Mucosa of gallbladder (tissue), 1 donor: ENCODE measurements at regions not wholly inside any gene's neighbourhood (a gene's known extent, or its start where the extent isn't known, plus 50 kb on each side); places are given as distances from the start of the nearest gene placed in this dataset.
A peak's percentile ranks its signal among the peaks of the same experiment; 100 is the strongest.
"Not testable (repeated sequence)": the region's sequence is repeated elsewhere in the genome, so short reads cannot be mapped to it uniquely, and the experiment has no call there.

Experiments used
- DNase-seq: peaks from one replicate; pipeline ENCODE4 v3.0.0-alpha.2; 2020; ENCODE audit warnings: low spot score
- donor health status: DM: no; HTN: no; CAD: no.

DNA sequence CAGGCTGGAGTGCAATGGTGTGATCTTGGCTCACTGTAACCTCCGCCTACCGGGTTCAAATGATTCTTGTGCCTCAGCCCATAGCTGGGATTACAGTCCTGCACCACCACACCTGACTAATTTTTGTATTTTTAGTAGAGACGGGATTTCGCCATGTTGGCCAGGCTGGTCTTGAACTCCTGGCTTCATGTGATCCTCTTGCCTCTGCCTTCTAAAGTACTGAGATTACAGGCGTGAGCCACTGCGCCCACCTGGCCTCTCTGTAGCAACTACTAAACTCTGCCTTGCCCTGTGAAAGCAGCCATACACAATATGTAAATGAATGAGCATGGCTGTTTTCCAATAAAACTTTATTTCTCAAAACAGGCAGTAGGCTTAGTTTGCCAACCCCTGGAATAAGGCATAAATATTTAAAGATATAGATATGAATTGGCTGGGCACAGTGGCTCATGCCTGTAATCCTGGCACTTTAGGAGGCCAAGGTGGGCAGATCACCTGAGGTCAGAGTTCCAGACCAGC, 127.9 kb upstream of the ZNF217 start:
- not testable (repeated sequence) for DNase-seq

DNA sequence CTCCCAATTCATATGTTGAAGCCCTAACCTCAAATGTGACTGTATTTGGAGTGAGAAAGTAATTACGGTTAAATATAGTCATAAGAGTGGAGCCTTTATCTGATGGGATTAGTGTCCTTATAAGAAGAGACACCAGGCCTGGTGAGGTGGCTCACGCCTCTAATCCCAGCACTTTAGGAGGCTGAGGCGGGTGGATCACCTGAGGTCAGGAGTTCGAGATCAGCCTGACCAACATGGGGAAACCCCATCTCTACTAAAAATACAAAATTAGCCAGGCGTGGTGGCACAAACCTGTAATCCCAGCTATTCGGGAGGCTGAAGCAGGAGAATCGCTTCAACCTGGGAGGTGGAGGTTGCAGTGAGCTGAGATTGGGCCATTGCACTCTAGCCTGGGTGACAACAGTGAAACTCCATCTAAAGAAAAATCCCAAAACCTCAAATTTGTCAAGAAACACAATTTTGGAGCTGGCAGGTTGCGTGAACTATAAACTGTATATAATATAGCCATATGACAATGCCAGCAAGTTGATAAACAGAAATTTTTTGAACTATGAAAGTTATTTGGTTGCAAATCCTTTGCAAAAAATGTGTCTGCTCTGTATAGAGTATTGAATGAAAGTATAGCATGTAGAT, 125.6 kb upstream of the ZNF217 start:
- not testable (repeated sequence) for DNase-seq

DNA sequence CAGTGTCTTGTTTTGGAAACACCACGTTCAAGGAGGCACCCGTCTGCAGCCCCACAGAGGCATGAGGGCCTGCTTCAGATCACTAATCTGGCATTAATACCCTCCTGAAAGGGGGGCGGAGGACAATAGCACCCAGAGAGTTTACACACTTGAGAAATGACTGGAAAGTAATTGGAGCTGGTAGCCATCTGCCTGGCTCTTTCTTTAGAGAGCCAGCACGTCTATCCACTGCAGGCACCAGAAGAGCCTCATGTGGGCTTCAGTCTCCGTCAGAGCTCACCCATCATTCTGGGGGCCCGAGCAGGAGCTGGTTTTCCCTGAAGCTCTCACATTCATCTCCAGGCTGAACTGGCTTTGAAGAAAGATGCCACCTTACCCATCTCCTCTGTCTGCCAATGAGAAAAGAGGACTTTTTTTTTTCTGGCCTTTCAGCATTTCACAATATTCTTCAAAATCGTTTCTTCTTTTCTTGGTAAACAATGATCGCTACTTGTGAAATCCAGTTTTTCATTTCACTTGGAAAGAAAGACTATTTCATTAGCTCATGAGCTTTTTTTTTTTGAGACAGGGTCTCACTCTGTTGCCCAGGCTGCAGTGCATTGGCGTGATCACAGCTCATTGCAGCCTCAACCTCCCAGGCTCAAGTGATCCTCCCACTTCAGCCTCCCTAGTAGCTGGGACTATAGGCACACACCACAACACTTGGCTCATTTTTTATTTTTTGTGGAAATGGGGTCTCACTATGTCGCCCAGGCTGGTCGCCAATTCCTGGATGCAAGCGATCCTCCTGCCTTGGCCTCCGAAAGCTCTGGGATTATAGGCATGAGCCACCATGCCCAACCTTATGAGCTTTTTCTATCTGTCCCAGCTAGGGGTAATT, 124.7 kb upstream of the ZNF217 start:
- DNase-seq = no peak

DNA sequence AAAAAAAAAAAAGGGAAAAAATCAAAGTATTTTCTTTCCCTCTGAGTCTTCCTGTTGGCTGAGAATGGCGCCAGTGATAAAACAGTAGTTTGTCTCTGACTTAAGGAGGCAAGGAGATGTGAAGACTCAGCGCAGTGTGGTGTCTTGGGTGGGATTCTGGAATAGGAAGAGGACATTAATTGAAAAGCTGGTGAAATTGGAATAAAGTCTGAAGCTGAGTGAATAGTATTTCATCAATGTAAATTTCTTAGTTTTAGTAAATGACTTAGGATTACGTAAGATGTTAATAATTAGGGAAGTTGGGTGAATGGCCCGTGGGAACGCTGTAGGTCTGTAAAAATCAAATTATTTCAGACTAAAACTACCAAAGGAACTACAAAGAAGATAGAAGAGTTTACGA, 122.8 kb upstream of the ZNF217 start:
- no peak for DNase-seq

DNA sequence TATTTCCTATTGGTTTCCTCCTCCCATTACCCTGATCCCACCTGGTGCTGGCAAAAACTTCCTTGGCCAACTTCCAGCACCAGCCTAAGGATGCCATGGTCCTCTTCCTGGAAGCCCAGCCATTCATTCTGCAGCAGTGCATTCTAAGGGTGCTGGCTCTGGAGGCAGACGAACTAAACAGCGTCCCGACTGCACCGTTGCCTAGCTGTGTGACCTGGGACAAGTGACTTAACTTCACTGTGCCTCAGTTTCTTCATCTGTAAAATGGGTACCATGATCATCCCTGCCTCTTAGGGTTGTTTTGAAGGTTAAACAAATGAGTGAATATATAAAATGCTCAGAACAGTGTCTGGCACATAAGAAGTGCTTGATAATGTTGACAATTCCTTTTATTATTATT, 120.9 kb upstream of the ZNF217 start:
- DNase-seq = no peak

DNA sequence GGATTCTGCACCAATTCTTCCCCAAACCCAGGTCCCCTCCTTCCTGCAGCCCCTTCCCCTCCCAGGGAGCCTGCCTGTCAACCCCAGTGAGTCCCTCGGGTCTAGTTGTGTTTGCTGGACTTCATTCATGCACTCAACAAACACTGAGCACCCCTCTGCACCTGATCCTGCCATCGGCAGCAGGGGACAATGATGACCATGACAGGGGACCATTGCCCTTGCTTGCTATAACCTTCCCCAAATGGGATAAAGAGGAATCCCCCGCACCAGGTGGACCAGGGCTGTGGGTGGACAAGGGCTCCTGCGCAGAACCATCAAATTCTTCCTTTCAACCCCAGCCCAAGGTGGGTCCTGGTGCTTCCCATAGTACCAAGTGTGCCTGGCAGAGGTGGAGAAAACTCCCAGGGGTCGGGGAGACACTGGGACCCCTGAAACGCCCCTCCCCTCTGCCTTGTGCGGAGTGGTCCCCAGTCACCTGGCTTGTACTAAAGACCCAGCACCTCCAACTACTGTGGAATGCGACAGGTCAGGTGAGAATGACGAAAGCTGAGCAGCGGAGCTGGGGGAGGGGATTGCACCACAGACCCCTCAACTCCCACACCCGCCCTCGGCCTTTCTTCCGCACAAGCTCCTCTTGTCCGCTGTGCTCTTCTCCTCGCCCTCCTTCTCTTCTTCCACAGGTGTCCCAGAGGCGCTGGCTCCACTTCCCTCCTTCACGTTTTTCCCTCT, 119.9 kb upstream of the ZNF217 start:
- DNase-seq = no peak

DNA sequence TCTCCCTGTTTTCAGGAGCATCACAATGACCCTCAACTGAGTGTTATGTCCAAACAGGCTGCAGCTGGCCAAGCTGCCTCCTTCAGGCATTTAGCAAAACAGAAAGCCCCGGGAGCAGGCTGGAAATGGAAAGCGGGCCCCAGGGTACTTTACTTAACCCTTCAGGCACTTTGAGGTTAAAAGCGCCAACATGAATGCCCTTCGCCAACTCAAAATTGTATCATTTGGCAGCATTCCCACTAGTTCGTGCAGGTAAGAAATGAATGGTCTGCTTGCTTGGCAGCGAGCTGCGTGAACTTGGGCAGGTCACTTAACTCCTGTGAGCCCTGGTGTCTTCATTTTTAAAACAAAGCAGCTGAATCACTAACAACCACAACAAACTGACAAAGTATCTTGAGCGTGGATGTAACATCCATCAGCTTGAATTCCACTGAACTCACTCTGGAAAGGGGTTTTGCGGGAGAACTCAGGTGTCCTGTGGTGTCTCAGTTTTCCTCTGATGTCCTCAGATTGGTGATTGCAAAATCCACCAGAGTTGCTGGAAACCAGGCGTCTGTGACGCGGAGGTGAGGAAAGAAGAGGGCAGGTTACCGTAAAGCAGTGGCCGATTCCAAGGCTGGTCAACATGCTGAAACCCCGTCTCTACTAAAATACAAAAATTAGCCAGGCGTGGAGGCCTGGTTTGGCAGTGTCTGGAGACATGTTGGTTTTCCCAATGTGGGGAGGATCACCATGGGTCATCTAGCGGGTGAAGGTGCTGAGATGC, 118.8 kb upstream of the ZNF217 start:
- DNase-seq = no peak

DNA sequence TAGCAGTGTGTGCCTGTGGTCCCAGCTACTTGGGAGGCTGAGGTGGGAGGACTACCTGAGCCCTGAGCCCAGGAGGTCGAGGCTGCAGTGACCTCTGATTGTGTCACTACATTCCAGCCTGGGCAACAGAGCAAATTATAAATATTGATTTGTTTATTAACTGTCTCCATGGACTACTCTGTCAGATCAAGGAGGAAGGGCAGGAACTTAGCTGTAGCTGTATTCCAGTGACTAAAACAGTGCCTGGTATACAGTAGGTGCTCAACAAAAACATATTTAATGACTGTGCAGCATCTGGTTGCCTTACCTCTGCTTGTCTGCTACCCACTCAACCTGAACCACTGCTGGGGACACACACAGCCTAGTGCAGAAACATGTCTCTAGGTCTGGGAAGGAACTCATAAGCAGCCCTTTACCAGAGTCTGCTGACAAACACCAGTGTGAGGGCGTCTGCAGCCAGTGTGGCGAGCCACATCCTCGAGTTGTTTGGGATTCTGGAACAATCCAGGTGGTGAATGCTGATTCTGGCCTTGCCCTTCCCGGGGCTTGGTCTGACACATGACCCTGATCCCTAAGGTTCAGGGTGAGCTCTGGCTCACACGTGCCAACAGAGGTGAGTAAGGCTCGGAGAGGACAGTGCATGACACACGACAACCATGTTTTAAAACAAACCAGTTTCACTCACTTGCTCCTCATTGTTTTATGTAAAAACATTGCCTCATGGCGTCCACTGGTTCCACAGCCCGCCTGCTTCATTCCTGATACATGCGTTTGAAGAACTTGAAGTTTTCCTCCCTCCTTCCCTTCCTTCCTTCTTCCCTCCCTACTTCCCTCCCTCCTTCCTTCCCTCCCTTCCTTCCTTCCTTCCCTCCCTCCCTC, 117.9 kb upstream of the ZNF217 start:
- peak; percentile 23 for DNase-seq

DNA sequence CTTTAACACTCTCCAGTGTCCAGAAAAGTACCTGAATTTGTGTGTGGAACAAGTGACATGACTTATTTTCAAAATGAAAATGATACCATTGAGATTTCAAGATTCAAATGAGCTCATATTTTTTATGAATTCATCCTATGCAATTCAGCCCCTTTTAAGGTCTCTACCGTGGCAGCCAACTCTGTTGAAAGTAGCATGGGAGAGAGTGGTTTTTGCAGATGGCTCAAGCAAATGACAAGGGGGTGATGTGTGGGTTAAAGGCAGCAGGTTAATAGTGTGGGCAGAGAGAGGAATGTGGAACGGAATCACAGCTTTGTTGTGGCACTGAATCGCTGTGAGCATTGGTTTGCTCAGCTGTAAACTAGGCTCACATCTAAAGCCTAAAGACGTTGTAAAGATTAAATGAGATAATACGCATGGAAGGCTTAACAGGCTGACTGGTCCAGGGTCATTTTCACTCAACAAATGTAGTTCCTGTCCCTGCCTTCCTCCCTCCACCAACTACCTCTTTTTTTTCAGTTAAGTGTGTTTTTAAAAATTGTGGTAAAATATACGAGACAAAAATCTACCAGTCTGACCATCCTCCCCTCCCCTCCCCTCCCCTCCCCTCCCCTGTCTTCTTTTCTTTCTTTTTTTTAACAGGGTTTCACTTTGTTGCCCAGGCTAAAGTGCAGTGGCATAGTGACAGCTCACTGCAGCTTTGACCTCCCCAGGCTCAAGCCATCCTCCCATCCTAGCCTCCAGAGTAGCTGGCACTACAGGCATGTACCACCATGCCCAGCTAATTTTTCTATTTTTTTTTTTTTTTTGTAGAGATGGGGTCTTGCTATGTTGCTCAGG, 114.7 kb upstream of the ZNF217 start:
- DNase-seq = no peak

DNA sequence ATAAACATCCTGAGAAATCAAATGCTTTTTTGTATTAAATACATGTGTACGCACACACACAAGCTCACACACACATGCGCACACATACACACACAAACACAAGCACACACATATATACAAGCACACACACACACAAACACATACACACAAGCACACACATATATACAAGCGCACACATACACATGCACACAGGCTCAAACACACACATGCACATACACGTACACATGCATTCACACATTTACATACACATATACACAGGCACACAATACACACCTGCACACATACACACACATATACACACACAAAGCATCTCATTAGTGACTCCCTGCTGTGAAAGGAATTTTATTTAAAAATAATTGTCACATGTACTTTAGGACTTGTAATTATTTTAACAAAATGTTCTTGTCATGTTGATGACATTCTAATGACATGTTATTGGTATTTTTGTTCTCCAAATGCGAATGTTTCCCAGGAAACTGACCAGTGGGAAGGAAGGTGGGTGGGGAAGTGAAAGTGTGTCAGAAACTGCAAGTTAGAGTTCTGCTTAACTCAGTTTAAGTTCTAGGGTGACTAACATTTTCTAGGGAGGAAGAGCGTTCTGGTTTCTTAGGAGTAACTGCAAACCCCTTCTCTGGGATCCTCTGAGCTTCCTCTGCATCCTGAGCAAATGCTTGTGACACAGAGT, 113.9 kb upstream of the ZNF217 start:
- no peak for DNase-seq

DNA sequence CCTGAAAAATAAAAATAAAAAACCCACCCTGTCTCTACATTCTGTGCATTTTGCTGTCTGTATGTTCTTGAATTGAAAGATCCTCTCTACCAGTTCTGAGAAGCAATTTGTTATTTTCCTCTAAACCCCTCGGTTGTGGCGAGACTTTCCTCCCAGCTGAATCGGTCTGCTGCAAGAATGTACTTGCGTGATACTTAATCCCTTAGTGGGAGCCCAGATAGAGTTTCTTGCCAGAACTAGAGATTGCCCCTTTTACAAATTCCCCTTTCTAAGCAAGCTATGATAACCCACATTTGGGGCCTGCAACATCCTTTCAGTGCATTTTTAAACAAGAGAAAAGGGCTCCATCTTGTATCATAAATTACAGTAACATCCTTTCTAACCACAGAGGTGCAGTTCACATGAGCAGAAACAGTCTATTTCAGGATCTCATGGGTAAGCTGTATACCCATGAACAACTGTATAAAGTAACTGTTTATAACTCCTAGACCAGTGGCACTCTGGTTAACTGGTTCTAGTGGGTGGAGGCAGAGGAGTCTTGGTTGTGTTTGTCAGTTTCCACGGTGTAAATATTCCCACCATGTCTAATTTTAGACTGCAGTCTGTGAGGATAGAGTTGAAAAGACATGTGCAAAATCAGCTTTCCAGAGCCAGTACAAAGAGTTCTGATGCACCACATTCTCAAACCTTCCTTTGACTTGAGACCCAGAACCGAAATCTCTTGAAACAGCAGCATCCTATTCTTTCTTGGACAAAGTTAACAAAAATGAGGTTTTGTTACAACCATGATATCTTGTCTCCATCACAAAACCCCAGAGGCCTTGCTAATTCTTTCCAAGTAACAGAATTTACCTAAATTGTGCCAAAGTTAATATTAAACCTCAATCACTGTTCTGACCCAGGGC, 113.1 kb upstream of the ZNF217 start:
- DNase-seq = no peak

DNA sequence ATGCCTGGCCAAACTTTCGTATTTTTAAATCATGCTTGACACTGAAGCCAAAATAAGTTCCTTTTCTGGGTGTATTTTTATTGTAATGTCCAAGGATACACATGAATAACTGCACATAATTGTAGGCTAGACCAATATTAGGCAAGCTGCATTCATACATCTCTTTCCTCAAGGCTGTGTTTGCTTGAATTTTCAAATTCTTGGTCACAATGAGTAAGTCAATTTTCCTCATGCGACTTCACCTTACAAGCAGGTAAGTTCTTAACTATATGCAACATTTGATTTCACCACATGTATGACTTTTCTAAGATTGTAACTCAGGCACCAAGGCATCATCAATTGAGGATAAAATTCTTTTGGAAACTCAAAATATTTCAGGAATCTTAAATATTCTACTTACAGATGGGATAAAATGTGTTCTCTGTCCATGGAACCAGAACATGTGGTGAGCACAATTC, 112.4 kb upstream of the ZNF217 start:
- no peak for DNase-seq

DNA sequence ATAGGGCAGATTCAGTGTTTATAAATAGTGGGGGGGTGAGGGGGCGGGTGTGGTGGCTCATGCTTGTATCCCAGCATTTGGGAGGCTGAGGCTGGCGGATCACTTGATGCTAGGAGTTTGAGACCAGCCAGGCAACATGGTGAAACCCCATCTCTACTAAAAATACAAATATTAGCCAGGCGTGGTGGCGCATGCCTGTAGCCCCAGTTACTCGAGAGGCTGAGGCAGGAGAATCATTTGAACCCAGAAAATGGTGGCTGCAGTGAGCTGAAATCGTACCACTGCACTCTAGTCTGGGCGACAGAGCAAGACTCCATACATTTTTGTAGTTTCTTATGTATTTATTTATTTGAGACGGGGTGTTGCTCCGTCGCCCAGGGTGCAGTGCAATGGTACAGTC, 109.0 kb upstream of the ZNF217 start:
- no peak for DNase-seq

DNA sequence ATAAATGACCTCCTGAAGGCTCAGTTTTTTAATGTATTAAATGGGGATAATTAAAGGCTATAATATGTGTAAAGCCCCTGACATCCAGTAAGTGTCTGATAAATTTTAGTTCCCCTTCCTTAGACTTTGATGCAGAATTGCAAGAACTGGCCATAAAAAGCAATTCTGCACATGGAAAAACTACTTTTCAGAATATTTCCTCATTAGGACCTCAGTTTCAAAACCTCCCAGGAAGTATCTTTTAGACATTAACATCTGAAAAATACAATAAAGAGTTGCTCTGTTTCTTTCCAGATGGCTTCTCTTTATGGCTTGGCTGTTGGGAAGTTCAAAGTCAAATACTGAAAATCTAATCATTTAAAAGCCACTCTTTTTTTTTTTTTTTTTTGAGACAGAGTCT, 106.3 kb upstream of the ZNF217 start:
- DNase-seq = no peak

DNA sequence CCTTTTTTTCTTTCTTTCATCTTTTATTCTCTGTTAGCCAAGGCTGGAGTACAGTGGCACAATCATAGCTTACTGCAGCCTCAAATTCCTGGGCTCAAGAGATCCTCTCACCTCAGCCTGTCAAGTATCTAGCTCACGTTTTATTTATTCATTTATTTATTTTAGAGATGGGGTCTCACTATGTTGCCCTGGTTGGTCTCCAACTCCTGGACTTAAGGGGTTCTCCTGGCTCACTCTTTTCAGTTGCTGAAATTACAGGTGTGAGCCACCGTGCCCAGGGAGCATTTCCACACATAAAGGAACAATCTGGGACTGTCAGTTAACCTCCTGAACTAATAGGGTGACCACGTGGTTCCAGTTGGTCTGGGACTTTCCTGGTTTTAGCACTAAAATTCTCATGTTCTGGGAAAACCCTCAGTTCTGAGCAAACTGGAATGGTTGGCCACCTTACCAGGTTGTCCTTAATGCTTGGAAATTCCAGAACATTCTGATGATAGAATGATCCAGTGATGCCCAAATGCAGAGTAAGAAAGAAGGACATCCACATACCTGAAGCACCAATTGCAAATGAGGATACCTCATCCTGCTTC, 105.5 kb upstream of the ZNF217 start:
- no peak for DNase-seq

DNA sequence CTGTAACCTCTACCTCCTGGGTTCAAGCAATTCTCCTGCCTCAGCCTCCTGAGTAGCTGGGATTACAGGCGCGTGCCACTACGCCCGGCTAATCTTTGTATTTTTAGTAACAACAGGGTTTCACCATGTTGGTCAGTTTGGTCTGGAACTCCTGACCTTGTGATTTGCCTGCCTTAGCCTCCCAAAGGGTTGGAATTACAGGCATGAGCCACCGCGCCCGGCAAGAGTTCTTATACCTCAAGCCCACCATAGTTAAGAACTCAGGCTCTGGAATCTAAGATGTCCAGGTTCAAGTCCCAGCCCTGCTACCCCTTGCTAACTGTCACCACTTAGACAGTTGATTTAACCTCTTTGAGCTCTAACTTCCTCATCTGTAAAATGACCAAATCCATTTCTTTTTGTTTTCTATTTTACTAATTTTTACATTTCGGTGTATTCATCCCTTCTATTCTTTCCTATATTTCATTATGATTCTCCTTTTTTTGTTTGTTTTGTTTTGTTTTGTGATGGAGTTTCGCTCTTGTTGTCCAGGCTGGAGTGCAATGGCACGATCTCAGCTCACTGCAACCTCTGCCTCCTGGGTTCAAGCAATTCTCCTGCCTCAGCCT, 104.8 kb upstream of the ZNF217 start:
- no peak for DNase-seq
